WTC11 (cell line): ENCODE measurements at regions not wholly inside any gene's neighbourhood (a gene's known extent, or its start where the extent isn't known, plus 50 kb on each side); places are given as distances from the start of the nearest gene placed in this dataset.

Source experiments
- ATAC-seq: fragments of 200-7000 bp; cut with Tn5 transposase; 2 replicates; pipeline ENCODE4 v1.10.0; 2021; ENCODE audit warnings: mild to moderate bottlenecking, moderate library complexity
- CTCF ChIA-PET: fragments of 300-600 bp; sonication (Branson Sonifier 250); formaldehyde crosslinking; loops from one replicate; lab custom pipeline; 2021; ENCODE audit warnings: antibody characterized with exemption; lab: Charles Lee
- POLR2A ChIA-PET: fragments of 350-600 bp; sonication (Branson Sonifier 250); formaldehyde crosslinking; loops from one replicate; lab custom pipeline; 2021; ENCODE audit warnings: antibody characterized with exemption; lab: Charles Lee
- DNase-seq: peaks from one replicate; pipeline ENCODE4 v3.0.0; 2021; ENCODE audit warnings: low spot score
- H3K27ac Mint-ChIP-seq: 2 replicates; pipeline ENCODE4 v1.8.0; 2021; ENCODE audit warnings: mixed read lengths
- H3K27me3 Mint-ChIP-seq: 2 replicates; pipeline ENCODE4 v1.8.0; 2021; ENCODE audit warnings: low read depth, mild to moderate bottlenecking, moderate library complexity, mixed read lengths
- H3K36me3 Mint-ChIP-seq: 2 replicates; pipeline ENCODE4 v1.8.0; 2021; ENCODE audit warnings: mixed read lengths
- H3K4me1 Mint-ChIP-seq: 2 replicates; pipeline ENCODE4 v1.8.0; 2022; ENCODE audit warnings: mixed read lengths
- H3K4me3 Mint-ChIP-seq: 2 replicates; pipeline ENCODE4 v1.8.0; 2021; ENCODE audit warnings: mild to moderate bottlenecking, moderate library complexity, mixed read lengths
- H3K9me3 Mint-ChIP-seq: 2 replicates; pipeline ENCODE4 v1.8.0; 2021; ENCODE audit warnings: mixed read lengths
- ARID4B ChIP-seq: sonication (generic); formaldehyde crosslinking; IDR thresholded peaks from 2 replicates; pipeline ENCODE4 v1.8.0; 2023; ENCODE audit warnings: missing genetic modification reagents, mild to moderate bottlenecking, borderline replicate concordance
- ATF6 ChIP-seq: sonication (generic); formaldehyde crosslinking; IDR thresholded peaks from 2 replicates; pipeline ENCODE4 v1.8.1; 2023; ENCODE audit warnings: mild to moderate bottlenecking, missing genetic modification reagents
- CDX4 ChIP-seq: fragments of 250-450 bp; sonication (Bioruptor Pico); IDR thresholded peaks from 2 replicates; pipeline ENCODE4 v1.9.0; 2021; ENCODE audit warnings: moderate library complexity, mild to moderate bottlenecking, inconsistent platforms, borderline replicate concordance
- CREB1 ChIP-seq: sonication (generic); formaldehyde crosslinking; IDR thresholded peaks from 2 replicates; pipeline ENCODE4 v1.8.0; 2023; ENCODE audit warnings: mild to moderate bottlenecking, missing genetic modification reagents
- CTCF ChIP-seq: fragments of 200-600 bp; IDR thresholded peaks from 2 replicates; pipeline ENCODE4 v1.8.0; 2022; ENCODE audit warnings: antibody characterized with exemption
- ELF4 ChIP-seq: sonication (generic); formaldehyde crosslinking; IDR thresholded peaks from 2 replicates; pipeline ENCODE4 v1.8.1; 2022; ENCODE audit warnings: low read depth, mild to moderate bottlenecking, moderate library complexity, missing genetic modification reagents
- NFE2L1 ChIP-seq: sonication (generic); formaldehyde crosslinking; IDR thresholded peaks from 2 replicates; pipeline ENCODE4 v1.8.1; 2023; ENCODE audit warnings: missing genetic modification reagents
- NFYB ChIP-seq: sonication (generic); formaldehyde crosslinking; conservative IDR thresholded peaks from 2 replicates; pipeline ENCODE4 v1.8.0; 2022; ENCODE audit warnings: low read depth, missing genetic modification reagents
- NR2C2 ChIP-seq: sonication (generic); formaldehyde crosslinking; IDR thresholded peaks from 2 replicates; pipeline ENCODE4 v1.8.0; 2022; ENCODE audit warnings: mild to moderate bottlenecking, missing genetic modification reagents
- RELA ChIP-seq: sonication (generic); formaldehyde crosslinking; IDR thresholded peaks from 2 replicates; pipeline ENCODE4 v1.8.1; 2022; ENCODE audit warnings: missing genetic modification reagents, mild to moderate bottlenecking, borderline replicate concordance
- RORB ChIP-seq: fragments of 250-450 bp; sonication (Bioruptor Pico); IDR thresholded peaks from 2 replicates; pipeline ENCODE4 v1.9.0; 2021; ENCODE audit warnings: mild to moderate bottlenecking
- STAT6 ChIP-seq: sonication (generic); formaldehyde crosslinking; conservative IDR thresholded peaks from 2 replicates; pipeline ENCODE4 v1.8.1; 2023; ENCODE audit warnings: mild to moderate bottlenecking, low read depth, missing genetic modification reagents, moderate library complexity
- ZNF532 ChIP-seq: fragments of 250-450 bp; sonication (Bioruptor Pico); IDR thresholded peaks from 2 replicates; pipeline ENCODE4 v1.9.0; 2021; ENCODE audit warnings: mild to moderate bottlenecking, borderline replicate concordance

- TF ChIP-seq ATF6 (CRISPR knock-in tag) (no peak), ELF4 (CRISPR knock-in tag) (no peak), RELA (no peak)
Observed at GRCh38 chr4:57475424-57475823, 365.2 kb upstream of the IGFBP7 start (continued).

- ATAC-seq (no peak), DNase-seq (no peak)
- POLR2A ChIA-PET: no interaction called here
- H3K9me3 Mint-ChIP-seq: peaks cover 21% of the 10 kb centered on the region
- H3K4me3 Mint-ChIP-seq: no peak overlapping the region
- no peak for TF ChIP-seq ATF6 (CRISPR knock-in tag)
- TF ChIP-seq NFYB (CRISPR knock-in tag): no peak
- no peak for TF ChIP-seq NR2C2 (CRISPR knock-in tag)
- TF ChIP-seq NFE2L1: no peak
- CTCF ChIA-PET: no interaction called here
- peaks cover 14% of the 10 kb centered on the region for H3K4me1 Mint-ChIP-seq
- 0 out of 2 replicates have a peak, but pooled peaks cover 4% of the 10 kb centered on the region for H3K27me3 Mint-ChIP-seq
- no peak overlapping the region for H3K27ac Mint-ChIP-seq
- 0 out of 2 replicates have a peak, but pooled peaks cover 3% of the 10 kb centered on the region for H3K36me3 Mint-ChIP-seq
Observed at GRCh38 chr4:57465321-57466056, 355.3 kb upstream of the IGFBP7 start.

- H3K9me3 Mint-ChIP-seq: peaks cover 26% of the 10 kb centered on the region
- CTCF ChIA-PET: interaction anchor here (0.6 kb wide), 1 partner anchor 113 kb away, joined by 3 read pairs; no protein-coding TSS in a partner anchor
- peaks cover 6% of the 10 kb centered on the region for H3K36me3 Mint-ChIP-seq
- DNase-seq (no peak), ATAC-seq (no peak)
- H3K4me1 Mint-ChIP-seq: peaks cover 14% of the 10 kb centered on the region
- H3K27me3 Mint-ChIP-seq: 0 out of 2 replicates have a peak, but pooled peaks cover 4% of the 10 kb centered on the region
- no peak overlapping the region for H3K4me3 Mint-ChIP-seq
- H3K27ac Mint-ChIP-seq: no peak overlapping the region
- POLR2A ChIA-PET: no interaction called here
- TF ChIP-seq CREB1 (CRISPR knock-in tag) (no peak), CTCF (no peak), ARID4B (CRISPR knock-in tag) (no peak), ZNF532 (CRISPR knock-in tag) (no peak), CDX4 (no peak), NFE2L1 (no peak), RORB (CRISPR knock-in tag) (no peak), STAT6 (CRISPR knock-in tag) (no peak)
Observed at GRCh38 chr4:57462843-57463242, 352.7 kb upstream of the IGFBP7 start.
